ENCODE measurements at regions not wholly inside any gene's neighbourhood (a gene's known extent, or its start where the extent isn't known, plus 50 kb on each side); places are given as distances from the start of the nearest gene placed in this dataset.

GRCh38 chr2:71746946-71747501, 293.7 kb downstream of the DYSF start:
- TF ChIP-seq CTCF (IDR thresholded peaks at IDR 0.05), result no peak
- TF ChIP-seq EP300 (IDR thresholded peaks at IDR 0.05), result no peak
- TF ChIP-seq POLR2A (IDR thresholded peaks at IDR 0.05), result no peak

All from stomach (tissue), 4 donors.